KMS-11 (cell line): ENCODE measurements at regions not wholly inside any gene's neighbourhood (a gene's known extent, or its start where the extent isn't known, plus 50 kb on each side); places are given as distances from the start of the nearest gene placed in this dataset.

Source experiments
- H2AFZ ChIP-seq: fragments of 200-600 bp; sonication (generic); 2 replicates; pipeline ENCODE4 v1.6.1; 2016; ENCODE audit warnings: antibody characterized with exemption, mixed run types, low read depth
- H3K27ac ChIP-seq: fragments of 200-600 bp; sonication (generic); 2 replicates; pipeline ENCODE4 v1.6.1; 2016; ENCODE audit warnings: mild to moderate bottlenecking, mixed run types
- H3K27me3 ChIP-seq: fragments of 200-600 bp; sonication (generic); 2 replicates; pipeline ENCODE4 v1.6.1; 2017; ENCODE audit warnings: mild to moderate bottlenecking, low read depth, mixed run types, moderate library complexity; ENCODE audit not compliant: insufficient read depth
- H3K36me3 ChIP-seq: fragments of 200-600 bp; sonication (generic); 2 replicates; pipeline ENCODE4 v1.6.1; 2017; ENCODE audit warnings: mild to moderate bottlenecking, mixed run types; ENCODE audit not compliant: insufficient read depth
- H3K4me1 ChIP-seq: fragments of 200-600 bp; sonication (generic); 2 replicates; pipeline ENCODE4 v1.6.1; 2016; ENCODE audit warnings: mild to moderate bottlenecking, low read depth, mixed run types; ENCODE audit not compliant: poor library complexity, severe bottlenecking
- H3K4me2 ChIP-seq: fragments of 200-600 bp; sonication (generic); 2 replicates; pipeline ENCODE4 v1.7.0; 2016; ENCODE audit warnings: mild to moderate bottlenecking, mixed run types
- H3K4me3 ChIP-seq: fragments of 200-600 bp; sonication (generic); IDR thresholded peaks from 2 replicates; pipeline ENCODE4 v1.6.1; 2017; ENCODE audit warnings: low read depth, low read length, mixed read lengths; ENCODE audit not compliant: insufficient read depth
- H3K79me2 ChIP-seq: fragments of 200-600 bp; sonication (generic); 2 replicates; pipeline ENCODE4 v1.6.1; 2016; ENCODE audit warnings: low read depth, mixed run types; ENCODE audit not compliant: insufficient read depth
- H3K9ac ChIP-seq: fragments of 200-600 bp; sonication (generic); 2 replicates; pipeline ENCODE4 v1.6.1; 2016; ENCODE audit warnings: mild to moderate bottlenecking, mixed run types
- H4K20me1 ChIP-seq: fragments of 200-600 bp; sonication (generic); 2 replicates; pipeline ENCODE4 v1.6.1; 2016; ENCODE audit warnings: mild to moderate bottlenecking, mixed run types; ENCODE audit not compliant: insufficient read depth
- CTCF ChIP-seq: fragments of 200-600 bp; sonication (generic); conservative IDR thresholded peaks from 2 replicates; pipeline ENCODE4 v1.6.1; 2017; ENCODE audit warnings: low read depth, mild to moderate bottlenecking, antibody characterized with exemption, low read length, moderate library complexity, mixed read lengths

GRCh38 chr7:112579388-112579787 is 98.6 kb downstream of the LSMEM1 start:
- TF ChIP-seq CTCF = no peak
- Histone ChIP-seq H3K27ac (no peak overlapping the region), H3K4me3 (no peak overlapping the region), H3K4me2 (no peak overlapping the region), H3K27me3 (no peaks in the 10 kb centered on the region), H3K4me1 (no peaks in the 10 kb centered on the region), H2AFZ (no peak overlapping the region), H3K9ac (no peak overlapping the region), H3K79me2 (no peaks in the 10 kb centered on the region), H3K36me3 (no peaks in the 10 kb centered on the region), H4K20me1 (no peaks in the 10 kb centered on the region)

DNA sequence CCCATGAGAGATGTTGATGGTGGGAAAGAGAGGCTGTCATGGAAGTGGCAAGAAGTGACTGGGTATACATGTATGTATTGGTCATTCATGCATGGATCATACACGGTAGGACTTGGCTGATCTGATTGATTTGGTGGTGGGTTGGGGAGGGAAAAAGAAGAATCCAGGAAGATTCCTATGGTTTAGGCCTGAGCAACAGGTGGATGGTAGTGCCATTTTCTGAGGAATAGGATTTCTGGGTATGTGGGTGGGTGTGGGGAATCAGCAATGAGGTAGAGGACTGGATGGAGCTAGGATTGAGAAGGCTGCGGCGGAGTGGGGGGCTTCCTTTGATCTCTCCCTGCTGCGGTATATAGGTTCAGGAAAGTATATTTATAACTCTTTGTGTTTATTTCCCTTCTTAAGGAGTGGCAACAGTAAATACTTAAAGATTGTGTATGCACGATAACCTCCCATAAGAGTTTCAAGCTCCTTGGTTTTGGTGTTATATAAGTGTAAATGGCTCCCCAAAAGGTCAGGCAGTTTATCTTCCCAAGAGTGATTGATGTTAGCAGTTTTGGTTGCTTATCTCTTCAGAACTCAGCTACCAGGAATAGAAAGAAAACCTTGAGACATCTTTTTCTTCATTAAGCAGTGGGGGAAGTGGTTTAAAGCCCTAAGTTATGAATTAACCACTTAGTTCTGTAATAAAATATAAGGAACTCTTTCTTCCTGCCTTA is 100.1 kb downstream of the LSMEM1 start:
- TF ChIP-seq CTCF = no peak
- Histone ChIP-seq H3K79me2 (no peaks in the 10 kb centered on the region), H3K9ac (no peak overlapping the region), H3K27me3 (no peaks in the 10 kb centered on the region), H3K4me1 (no peaks in the 10 kb centered on the region), H2AFZ (no peak overlapping the region), H4K20me1 (no peaks in the 10 kb centered on the region), H3K27ac (no peak overlapping the region), H3K4me3 (no peak overlapping the region), H3K4me2 (no peak overlapping the region), H3K36me3 (no peaks in the 10 kb centered on the region)

GRCh38 chr7:112581529-112581928 is 100.7 kb downstream of the LSMEM1 start:
- Histone ChIP-seq H3K4me3 (no peak overlapping the region), H3K27me3 (no peaks in the 10 kb centered on the region), H3K4me2 (no peak overlapping the region), H2AFZ (no peak overlapping the region), H3K9ac (no peak overlapping the region), H3K27ac (no peak overlapping the region), H3K79me2 (no peaks in the 10 kb centered on the region), H4K20me1 (no peaks in the 10 kb centered on the region), H3K4me1 (no peaks in the 10 kb centered on the region), H3K36me3 (no peaks in the 10 kb centered on the region)
- TF ChIP-seq CTCF = no peak

GRCh38 chr7:112584290-112584689 is 103.5 kb downstream of the LSMEM1 start:
- Histone ChIP-seq H3K27ac (no peak overlapping the region), H4K20me1 (no peaks in the 10 kb centered on the region), H3K36me3 (no peaks in the 10 kb centered on the region), H3K4me3 (no peak overlapping the region), H3K4me1 (no peaks in the 10 kb centered on the region), H3K27me3 (no peaks in the 10 kb centered on the region), H3K4me2 (no peak overlapping the region), H3K79me2 (no peaks in the 10 kb centered on the region), H3K9ac (no peak overlapping the region), H2AFZ (no peak overlapping the region)
- TF ChIP-seq CTCF = no peak
